ENCODE measurements at regions not wholly inside any gene's neighbourhood (a gene's known extent, or its start where the extent isn't known, plus 50 kb on each side); places are given as distances from the start of the nearest gene placed in this dataset.

DNA sequence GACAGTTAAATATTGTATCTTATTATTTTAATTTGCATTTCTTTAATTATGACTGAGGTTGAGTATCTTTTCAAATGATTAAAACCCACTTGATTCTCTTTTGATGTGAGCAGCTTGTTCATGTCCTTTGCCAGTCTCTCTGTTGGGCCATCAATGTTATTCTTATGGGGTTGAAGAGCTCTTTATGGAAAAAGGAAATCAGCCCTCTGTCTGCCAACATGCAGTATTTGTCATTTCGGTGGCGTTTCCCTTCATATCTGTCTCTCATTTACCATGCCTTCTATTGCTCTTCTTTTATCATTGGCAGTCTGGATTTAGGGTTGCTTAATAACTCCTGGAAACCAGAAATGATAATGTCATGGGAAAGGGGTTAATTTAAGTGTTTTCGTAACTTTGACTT is 340.7 kb upstream of the DNAJC19 start:
- TF ChIP-seq CTCF (conservative IDR thresholded peaks at IDR 0.05; ENCODE audit: low read depth, low read length) = no peak
- TF ChIP-seq EZH2 (IDR thresholded peaks at IDR 0.05; ENCODE audit: low read length, unreplicated experiment) = no peak
- TF ChIP-seq EZH2phosphoT487 (IDR thresholded peaks at IDR 0.05; ENCODE audit: borderline replicate concordance, low read length) = no peak
